Hepatocyte (in vitro differentiated cells): ENCODE measurements at regions not wholly inside any gene's neighbourhood (a gene's known extent, or its start where the extent isn't known, plus 50 kb on each side); places are given as distances from the start of the nearest gene placed in this dataset.

ENCODE experiments used
- DNase-seq: peaks from one replicate; pipeline ENCODE4 v3.0.0-alpha.2; 2016; ENCODE audit warnings: low spot score
- H2AFZ ChIP-seq: fragments of 200-600 bp; sonication (generic); 2 replicates; pipeline ENCODE4 v1.6.0; 2016; ENCODE audit warnings: antibody characterized with exemption, mild to moderate bottlenecking
- H3K27ac ChIP-seq: fragments of 200-600 bp; sonication (generic); 2 replicates; pipeline ENCODE4 v1.5.1; 2016; ENCODE audit warnings: mild to moderate bottlenecking
- H3K27me3 ChIP-seq: fragments of 200-600 bp; sonication (generic); 2 replicates; pipeline ENCODE4 v1.6.1; 2016
- H3K36me3 ChIP-seq: fragments of 200-600 bp; sonication (generic); replicated peaks from 2 replicates; pipeline ENCODE4 v1.5.1; 2016; ENCODE audit warnings: low read depth; ENCODE audit not compliant: insufficient read depth
- H3K4me1 ChIP-seq: fragments of 200-600 bp; sonication (generic); 2 replicates; pipeline ENCODE4 v1.5.1; 2016; ENCODE audit warnings: mild to moderate bottlenecking, moderate library complexity; ENCODE audit not compliant: insufficient read depth
- H3K4me2 ChIP-seq: fragments of 200-600 bp; sonication (generic); 2 replicates; pipeline ENCODE4 v1.6.0; 2016
- H3K4me3 ChIP-seq: fragments of 200-600 bp; sonication (generic); 2 replicates; pipeline ENCODE4 v1.5.1; 2016; ENCODE audit warnings: mild to moderate bottlenecking
- H3K79me2 ChIP-seq: fragments of 200-600 bp; sonication (generic); 2 replicates; pipeline ENCODE4 v1.6.0; 2017; ENCODE audit warnings: mild to moderate bottlenecking
- H3K9me2 ChIP-seq: fragments of 200-600 bp; sonication (generic); replicated peaks from 2 replicates; pipeline ENCODE4 v1.6.0; 2017; ENCODE audit warnings: mild to moderate bottlenecking; ENCODE audit not compliant: insufficient read depth
- H3K9me3 ChIP-seq: fragments of 200-600 bp; sonication (generic); 2 replicates; pipeline ENCODE4 v1.5.1; 2016; ENCODE audit warnings: low read depth, mild to moderate bottlenecking
- H4K20me1 ChIP-seq: fragments of 200-600 bp; sonication (generic); 2 replicates; pipeline ENCODE4 v1.6.0; 2016; ENCODE audit warnings: mild to moderate bottlenecking; ENCODE audit not compliant: insufficient read depth, poor library complexity, severe bottlenecking
- CTCF ChIP-seq: fragments of 200-600 bp; sonication (generic); IDR thresholded peaks from 2 replicates; pipeline ENCODE4 v1.5.1; 2016; ENCODE audit warnings: antibody characterized with exemption, mild to moderate bottlenecking; ENCODE audit not compliant: poor library complexity
- EZH2 ChIP-seq: fragments of 200-600 bp; sonication (generic); IDR thresholded peaks from 2 replicates; pipeline ENCODE4 v1.6.1; 2016; ENCODE audit warnings: antibody characterized with exemption, mild to moderate bottlenecking, borderline replicate concordance
- EZH2phosphoT487 ChIP-seq: fragments of 200-600 bp; sonication (generic); IDR thresholded peaks from one replicate; pipeline ENCODE4 v1.6.1; 2018; ENCODE audit warnings: antibody characterized with exemption, mild to moderate bottlenecking, low read depth, moderate library complexity; ENCODE audit not compliant: unreplicated experiment, severe bottlenecking
- WGBS: methylation state at CpG from one replicate; pipeline ENCODE4 v1.1.6; 2016; ENCODE audit warnings: low lambda C conversion rate; ENCODE audit errors: missing lambda C conversion rate; 5-methylcytosine and 5-hydroxymethylcytosine counted together

DNA sequence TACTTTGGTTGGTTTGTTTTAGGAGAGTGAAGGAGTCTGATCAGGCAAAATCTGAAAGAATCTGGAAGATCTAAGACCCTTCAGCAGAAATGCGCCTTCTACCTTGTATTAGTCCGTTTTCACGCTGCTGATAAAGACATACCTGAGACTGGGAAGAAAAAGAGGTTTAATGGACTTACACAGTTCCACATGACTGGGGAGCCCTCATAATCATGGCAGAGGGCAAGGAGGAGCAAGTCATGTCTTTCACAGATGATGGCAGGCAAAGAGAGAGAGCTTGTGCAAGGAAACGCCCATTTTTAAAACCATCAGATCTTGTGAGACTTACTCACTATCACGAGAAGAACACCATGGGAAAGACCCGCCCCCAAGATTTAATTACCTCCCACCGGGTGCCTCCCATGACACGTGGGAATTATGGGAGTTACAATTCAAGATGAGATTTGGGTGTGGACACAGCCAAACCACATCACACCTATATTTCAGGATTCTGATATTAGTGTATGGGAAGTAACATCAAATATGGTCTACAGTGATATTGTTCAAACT lies 99.3 kb downstream of the GLUL start:
- Histone ChIP-seq H3K9me3 (no peaks in the 10 kb centered on the region), H3K9me2 (no peaks in the 10 kb centered on the region), H3K27me3 (no peaks in the 10 kb centered on the region), H2AFZ (no peak overlapping the region), H3K4me2 (peak overlapping the region; percentile 58), H4K20me1 (no peaks in the 10 kb centered on the region), H3K79me2 (no peaks in the 10 kb centered on the region), H3K4me3 (no peak overlapping the region), H3K4me1 (peaks cover 38% of the 10 kb centered on the region), H3K36me3 (no peaks in the 10 kb centered on the region), H3K27ac (peak overlapping the region; percentile 90)
- DNase-seq = peak; percentile 41
- 68% methylated on average over 8 of the region's 8 CpGs for WGBS
- TF ChIP-seq CTCF = no peak
- no peak for TF ChIP-seq EZH2phosphoT487
- no peak for TF ChIP-seq EZH2

DNA sequence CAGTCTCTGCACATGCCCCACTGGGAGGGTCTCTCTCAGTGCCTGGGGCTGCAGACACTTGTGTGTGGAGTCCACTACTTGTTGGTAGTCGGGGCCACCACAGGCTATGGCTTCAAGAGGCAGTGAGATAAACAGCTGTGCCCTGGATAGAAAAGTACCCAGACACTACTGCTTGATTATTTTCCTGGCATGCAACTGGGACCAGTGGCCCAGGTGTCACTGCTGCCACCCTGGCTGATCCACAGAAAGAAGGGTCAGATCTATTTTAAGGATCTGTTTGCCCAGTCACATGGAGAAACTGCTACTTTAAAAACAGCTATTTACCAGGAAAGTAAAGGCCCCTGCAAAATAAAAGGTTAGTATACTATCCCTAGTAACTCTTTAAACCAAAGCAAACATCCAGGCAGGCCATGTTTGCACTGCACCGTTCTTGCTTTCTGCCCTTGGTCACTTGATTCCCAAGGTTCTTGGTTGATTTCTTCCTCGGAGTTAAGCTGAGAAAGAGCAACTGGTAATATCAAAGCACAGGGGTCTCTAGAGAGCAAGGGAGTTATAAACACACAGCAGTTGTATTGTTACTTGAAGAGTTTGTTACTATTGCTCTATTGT lies 99.9 kb downstream of the GLUL start:
- Histone ChIP-seq H3K4me1 (peaks cover 38% of the 10 kb centered on the region), H3K79me2 (no peaks in the 10 kb centered on the region), H2AFZ (no peak overlapping the region), H3K4me3 (no peak overlapping the region), H3K36me3 (no peaks in the 10 kb centered on the region), H3K9me2 (no peaks in the 10 kb centered on the region), H3K27me3 (no peaks in the 10 kb centered on the region), H3K27ac (peak overlapping the region; percentile 90), H3K9me3 (no peaks in the 10 kb centered on the region), H4K20me1 (no peaks in the 10 kb centered on the region), H3K4me2 (peak overlapping the region; percentile 58)
- peak; percentile 30 for DNase-seq
- TF ChIP-seq EZH2phosphoT487 (no peak), CTCF (no peak), EZH2 (no peak)
- 47% methylated on average over 3 of the region's 3 CpGs for WGBS

DNA sequence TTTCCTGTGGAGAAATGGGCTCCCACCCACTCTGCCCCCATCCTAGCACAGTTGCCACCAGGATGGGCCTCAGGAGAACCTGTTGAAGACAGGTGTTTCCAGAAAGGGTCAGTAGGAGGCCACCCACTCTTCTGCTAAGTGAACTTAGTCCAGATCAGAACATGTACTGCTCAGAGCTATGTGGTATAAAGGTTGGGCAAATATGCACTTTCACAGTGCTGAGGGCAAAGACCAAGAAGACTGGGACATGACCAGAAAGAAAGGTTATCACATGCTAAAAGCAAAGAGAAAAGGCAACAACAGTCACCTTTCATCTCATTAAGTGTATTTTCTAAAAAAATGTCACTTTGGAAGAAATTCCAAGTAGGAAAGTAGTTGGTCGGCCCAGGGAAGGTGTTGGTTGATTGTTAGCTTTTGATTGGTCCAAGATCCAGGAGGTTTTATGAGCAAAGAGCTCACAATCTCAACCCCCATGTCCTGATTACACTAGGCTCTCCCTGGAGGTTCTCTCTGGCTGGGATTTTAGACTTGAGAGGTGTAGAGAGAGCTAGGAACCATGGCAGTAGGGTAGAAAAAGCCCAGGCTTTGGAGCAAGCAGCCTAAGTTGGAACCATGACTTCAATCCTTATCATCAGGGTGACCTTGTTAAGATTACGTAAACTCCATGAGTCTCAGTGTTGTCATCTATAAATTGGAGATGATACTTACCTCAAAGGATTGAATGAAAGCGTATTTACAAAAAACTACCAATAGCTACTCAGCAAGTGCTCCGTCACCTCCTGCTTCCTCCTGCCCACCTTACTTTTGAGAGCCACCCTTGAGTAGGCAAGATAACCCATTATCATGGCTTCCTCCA lies 102.6 kb downstream of the GLUL start:
- Histone ChIP-seq H2AFZ (no peak overlapping the region), H3K27me3 (no peaks in the 10 kb centered on the region), H3K4me2 (peak overlapping the region; percentile 13), H3K9me2 (no peaks in the 10 kb centered on the region), H3K27ac (peak overlapping the region; percentile 90), H3K4me1 (peaks cover 38% of the 10 kb centered on the region), H3K36me3 (no peaks in the 10 kb centered on the region), H4K20me1 (no peaks in the 10 kb centered on the region), H3K4me3 (no peak overlapping the region), H3K9me3 (no peaks in the 10 kb centered on the region), H3K79me2 (no peaks in the 10 kb centered on the region)
- DNase-seq = peak; percentile 48
- TF ChIP-seq CTCF (no peak), EZH2 (no peak), EZH2phosphoT487 (no peak)
- 89% methylated on average over 4 of the region's 4 CpGs for WGBS
